Ramos (cell line): ENCODE measurements at regions not wholly inside any gene's neighbourhood (a gene's known extent, or its start where the extent isn't known, plus 50 kb on each side); places are given as distances from the start of the nearest gene placed in this dataset.

Source experiments
- in situ Hi-C: fragments of 300-500 bp; cut with MboI; formaldehyde crosslinking; loops from one replicate; pipeline ENCODE4 v1.14.3; 2022; ENCODE audit warnings: low sequenced_read_pairs; ENCODE audit not compliant: unreplicated experiment

- in situ Hi-C loops, result no loop called here
Observed at GRCh38 chr5:164392531-164392930, 887.1 kb downstream of the MAT2B start.

GRCh38 chr5:164394686-164395194 lies 889.3 kb downstream of the MAT2B start:
- in situ Hi-C loops, result no loop called here

- in situ Hi-C loops, result no loop called here
Observed at GRCh38 chr5:164412531-164412930, 907.1 kb downstream of the MAT2B start.

GRCh38 chr5:164420161-164420560 lies 914.7 kb downstream of the MAT2B start:
- in situ Hi-C loops, result no loop called here

- in situ Hi-C loops, result no loop called here
Observed at GRCh38 chr5:164422400-164422799, 917.0 kb downstream of the MAT2B start.

- in situ Hi-C loops, result no loop called here
Observed at GRCh38 chr5:164431634-164432304, 926.4 kb downstream of the MAT2B start.

GRCh38 chr5:164433106-164433870 lies 927.9 kb downstream of the MAT2B start:
- in situ Hi-C loops, result no loop called here

- in situ Hi-C loops, result no loop called here
Observed at GRCh38 chr5:164435576-164435975, 930.2 kb downstream of the MAT2B start.

- in situ Hi-C loops, result no loop called here
Observed at GRCh38 chr5:164439799-164440198, 934.4 kb downstream of the MAT2B start.

- in situ Hi-C loops, result no loop called here
Observed at GRCh38 chr5:164449460-164449859, 944.0 kb downstream of the MAT2B start.

GRCh38 chr5:164466033-164466432 lies 960.6 kb downstream of the MAT2B start:
- in situ Hi-C loops, result no loop called here

GRCh38 chr5:164470312-164470711 lies 964.9 kb downstream of the MAT2B start:
- in situ Hi-C loops, result no loop called here

GRCh38 chr5:164472165-164472564 lies 966.7 kb downstream of the MAT2B start:
- in situ Hi-C loops, result no loop called here

- in situ Hi-C loops, result no loop called here
Observed at GRCh38 chr5:164475339-164475977, 970.0 kb downstream of the MAT2B start.

GRCh38 chr5:164481270-164481669 lies 975.9 kb downstream of the MAT2B start:
- in situ Hi-C loops, result no loop called here

- in situ Hi-C loops, result no loop called here
Observed at GRCh38 chr5:164482351-164482750, 976.9 kb downstream of the MAT2B start.

GRCh38 chr5:164484948-164485347 lies 979.5 kb downstream of the MAT2B start:
- in situ Hi-C loops, result no loop called here

GRCh38 chr5:164487939-164488338 lies 982.5 kb downstream of the MAT2B start:
- in situ Hi-C loops, result no loop called here

- in situ Hi-C loops, result no loop called here
Observed at GRCh38 chr5:164497311-164498064, 992.1 kb downstream of the MAT2B start.

- in situ Hi-C loops, result no loop called here
Observed at GRCh38 chr5:164498438-164498837, 993.0 kb downstream of the MAT2B start.
